ENCODE measurements at regions not wholly inside any gene's neighbourhood (a gene's known extent, or its start where the extent isn't known, plus 50 kb on each side); places are given as distances from the start of the nearest gene placed in this dataset.

- Histone ChIP-seq H3K36me3 (no peaks in the 10 kb centered on the region), H3K4me1 (ENCODE audit: control insufficient read depth in 1 of 2, low read depth in 2 of 2) (no peaks in the 10 kb centered on the region), H3K9me3 (no peaks in the 10 kb centered on the region), H3K4me3 (no peak overlapping the region), H3K27ac (no peak overlapping the region), H3K27me3 (replicated peaks; ENCODE audit: insufficient read depth) (no peaks in the 10 kb centered on the region)
- no peak for TF ChIP-seq CTCF (IDR thresholded peaks at IDR 0.05)
- no peak for DNase-seq (ENCODE audit: low spot score)
- ATAC-seq (ENCODE audit: insufficient number of reproducible peaks, low FRiP score, low read depth): no peak
Measured at GRCh38 chr6:77151241-77151640, 312.1 kb downstream of the HTR1B start.

- Histone ChIP-seq H3K36me3 (no peaks in the 10 kb centered on the region), H3K27me3 (replicated peaks; ENCODE audit: insufficient read depth) (no peaks in the 10 kb centered on the region), H3K27ac (no peak overlapping the region), H3K4me1 (ENCODE audit: control insufficient read depth in 1 of 2, low read depth in 2 of 2) (no peaks in the 10 kb centered on the region), H3K4me3 (no peak overlapping the region), H3K9me3 (no peaks in the 10 kb centered on the region)
- ATAC-seq (ENCODE audit: insufficient number of reproducible peaks, low FRiP score, low read depth) (no peak), DNase-seq (ENCODE audit: low spot score) (no peak)
- no peak for TF ChIP-seq CTCF (IDR thresholded peaks at IDR 0.05)
Measured at GRCh38 chr6:77150736-77151135, 312.6 kb downstream of the HTR1B start.

- no peak for TF ChIP-seq CTCF (IDR thresholded peaks at IDR 0.05)
- DNase-seq (ENCODE audit: low spot score) (no peak), ATAC-seq (ENCODE audit: insufficient number of reproducible peaks, low FRiP score, low read depth) (no peak)
- Histone ChIP-seq H3K27me3 (replicated peaks; ENCODE audit: insufficient read depth) (no peaks in the 10 kb centered on the region), H3K9me3 (no peaks in the 10 kb centered on the region), H3K27ac (no peak overlapping the region), H3K36me3 (no peaks in the 10 kb centered on the region), H3K4me1 (ENCODE audit: control insufficient read depth in 1 of 2, low read depth in 2 of 2) (no peaks in the 10 kb centered on the region), H3K4me3 (no peak overlapping the region)
Measured at GRCh38 chr6:77145244-77145643, 318.0 kb downstream of the HTR1B start.

GRCh38 chr6:77143659-77144447, 319.4 kb downstream of the HTR1B start:
- H3K4me1 ChIP-seq (ENCODE audit: control insufficient read depth in 1 of 2, low read depth in 2 of 2): no peaks in the 10 kb centered on the region
- no peaks in the 10 kb centered on the region for H3K36me3 ChIP-seq
- no peak overlapping the region for H3K27ac ChIP-seq
- H3K27me3 ChIP-seq (replicated peaks; ENCODE audit: insufficient read depth): no peaks in the 10 kb centered on the region
- ATAC-seq (ENCODE audit: insufficient number of reproducible peaks, low FRiP score, low read depth) (no peak), DNase-seq (ENCODE audit: low spot score) (no peak)
- no peaks in the 10 kb centered on the region for H3K9me3 ChIP-seq
- no peak overlapping the region for H3K4me3 ChIP-seq
- no peak for TF ChIP-seq CTCF (IDR thresholded peaks at IDR 0.05)

GRCh38 chr6:77136086-77136485, 327.2 kb downstream of the HTR1B start:
- H3K36me3 ChIP-seq: no peaks in the 10 kb centered on the region
- H3K4me3 ChIP-seq: no peak overlapping the region
- no peak for TF ChIP-seq CTCF (IDR thresholded peaks at IDR 0.05)
- no peaks in the 10 kb centered on the region for H3K9me3 ChIP-seq
- no peaks in the 10 kb centered on the region for H3K27me3 ChIP-seq (replicated peaks; ENCODE audit: insufficient read depth)
- no peaks in the 10 kb centered on the region for H3K4me1 ChIP-seq (ENCODE audit: control insufficient read depth in 1 of 2, low read depth in 2 of 2)
- H3K27ac ChIP-seq: no peak overlapping the region
- DNase-seq (ENCODE audit: low spot score): no peak
- no peak for ATAC-seq (ENCODE audit: insufficient number of reproducible peaks, low FRiP score, low read depth)

All from thoracic aorta (tissue), 2 donors.